CD4-positive, alpha-beta T cell treated with Interleukin-17A for 1 hour (primary cell): ENCODE measurements at regions not wholly inside any gene's neighbourhood (a gene's known extent, or its start where the extent isn't known, plus 50 kb on each side); places are given as distances from the start of the nearest gene placed in this dataset.
"Not testable (repeated sequence)": the region's sequence is repeated elsewhere in the genome, so short reads cannot be mapped to it uniquely, and the experiment has no call there.

Source experiments
- DNase-seq: peaks from one replicate; pipeline ENCODE4 v3.0.0-alpha.2; 2020

- no peak for DNase-seq
These were observed 205.6 kb upstream of the PRSS58 start for GRCh38 chr7:142463401-142463850.

DNA sequence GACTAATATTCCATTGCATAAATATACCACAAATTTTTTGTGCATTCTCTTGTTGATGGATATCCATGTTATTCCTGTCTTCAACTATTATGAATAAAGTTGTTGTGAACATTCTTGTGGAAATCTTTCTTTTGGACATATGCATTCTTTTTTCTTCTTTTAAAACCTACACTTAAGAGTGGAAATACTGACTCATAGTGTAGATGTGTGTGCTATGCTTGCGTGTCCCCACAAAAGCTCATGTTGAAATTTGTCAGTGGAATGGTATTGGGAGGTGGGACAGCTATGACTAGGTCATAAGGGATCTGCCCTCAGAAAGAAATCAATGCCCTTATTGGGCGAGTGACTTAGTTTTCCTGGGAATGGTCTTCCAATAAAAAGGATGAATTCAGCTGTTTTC, 203.6 kb upstream of the PRSS58 start:
- no peak for DNase-seq

DNA sequence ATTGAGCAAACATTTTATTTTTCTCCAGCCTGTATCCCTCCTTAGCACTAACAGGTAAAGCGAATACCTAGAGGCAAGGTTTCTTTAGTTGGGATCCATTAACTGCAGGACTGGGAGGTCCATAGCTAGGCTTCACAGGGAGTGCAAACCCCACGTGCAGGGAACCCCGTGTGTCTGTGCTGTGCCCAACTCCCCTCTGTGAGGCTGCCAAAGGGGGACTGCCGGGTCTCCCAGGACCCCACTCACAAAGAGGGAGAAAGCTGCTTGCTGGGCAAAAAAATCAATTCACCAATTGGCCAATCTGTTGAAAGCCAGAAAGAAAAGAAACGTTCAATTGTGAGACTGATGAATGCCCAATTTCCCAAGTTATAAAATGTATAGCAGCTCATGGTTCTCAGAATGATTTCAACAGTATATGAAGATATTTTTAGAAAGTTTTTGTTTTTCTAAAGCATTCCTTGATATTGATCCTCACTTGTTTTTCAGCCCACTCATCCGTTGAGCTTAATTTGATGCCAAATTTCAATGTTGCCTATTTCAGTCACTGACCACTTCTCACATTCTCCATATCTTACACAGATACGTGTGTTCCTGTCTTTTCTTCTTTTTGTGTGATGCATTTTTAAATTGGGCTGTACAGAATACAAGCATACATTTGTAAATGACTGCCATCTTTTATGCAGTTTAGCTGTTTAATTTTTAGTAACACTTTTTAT, 202.7 kb upstream of the PRSS58 start:
- DNase-seq, result no peak

- DNase-seq, result peak; percentile 62
These were observed 201.7 kb upstream of the PRSS58 start for GRCh38 chr7:142459551-142459963.

DNA sequence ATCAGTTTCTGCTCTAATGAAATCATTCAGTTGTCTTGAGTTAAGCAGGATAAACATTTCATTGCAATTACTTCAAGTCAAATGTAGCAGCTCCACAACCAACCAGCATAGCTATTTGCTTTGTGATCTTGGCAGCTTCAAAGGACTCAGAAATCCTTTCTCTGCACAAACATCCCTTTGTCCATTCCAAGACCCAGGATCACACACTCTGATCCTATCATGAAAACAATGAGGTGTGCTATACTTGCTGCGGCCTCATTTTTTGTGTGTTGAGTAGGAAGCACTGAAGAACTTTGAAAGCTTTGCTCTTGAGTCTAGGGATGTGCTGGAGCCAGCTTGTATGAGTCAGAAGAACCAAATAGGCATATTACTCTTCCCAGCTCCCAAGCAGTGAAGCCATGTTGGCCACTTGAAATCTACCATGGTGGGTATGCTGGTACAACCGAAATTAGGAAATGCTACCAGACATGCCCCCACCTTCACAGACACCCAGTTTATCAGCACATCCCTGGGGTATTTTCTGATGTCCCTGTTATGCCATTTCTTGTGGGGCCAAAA, 199.4 kb upstream of the PRSS58 start:
- DNase-seq, result no peak

DNA sequence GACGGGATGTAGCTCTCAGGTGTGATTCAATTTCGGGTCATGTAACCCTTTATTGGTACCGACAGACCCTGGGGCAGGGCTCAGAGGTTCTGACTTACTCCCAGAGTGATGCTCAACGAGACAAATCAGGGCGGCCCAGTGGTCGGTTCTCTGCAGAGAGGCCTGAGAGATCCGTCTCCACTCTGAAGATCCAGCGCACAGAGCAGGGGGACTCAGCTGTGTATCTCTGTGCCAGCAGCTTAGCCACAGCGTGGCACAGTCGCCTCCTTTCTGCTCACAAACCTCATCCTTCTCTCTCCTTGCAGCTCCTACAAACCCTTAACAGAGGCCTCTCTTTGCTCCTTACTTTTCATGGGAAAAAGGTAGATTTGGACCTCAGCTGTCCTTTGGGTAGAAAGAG, 197.5 kb upstream of the PRSS58 start:
- no peak for DNase-seq

GRCh38 chr7:142454862-142455261, 197.0 kb upstream of the PRSS58 start:
- peak; percentile 66 for DNase-seq

DNA sequence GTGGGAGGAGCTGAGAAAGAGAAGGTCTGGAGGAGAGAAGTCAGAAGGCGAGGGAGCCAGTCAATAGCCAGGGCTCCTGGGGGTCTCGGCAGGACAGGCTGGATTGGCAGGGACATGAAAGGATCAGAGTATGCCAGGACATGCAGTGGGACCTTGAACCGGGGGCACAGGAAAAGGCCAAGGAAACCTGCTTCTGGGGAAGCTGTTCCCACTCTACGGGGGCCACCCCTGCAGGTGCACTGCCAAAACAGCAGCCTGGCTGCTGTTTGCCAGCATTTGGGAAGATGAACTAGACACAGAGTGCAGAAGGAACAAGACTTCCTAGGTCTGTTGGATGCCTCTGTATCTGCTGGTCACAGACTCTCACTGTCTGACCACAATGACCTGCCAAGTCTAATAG, 194.9 kb upstream of the PRSS58 start:
- DNase-seq, result no peak

DNA sequence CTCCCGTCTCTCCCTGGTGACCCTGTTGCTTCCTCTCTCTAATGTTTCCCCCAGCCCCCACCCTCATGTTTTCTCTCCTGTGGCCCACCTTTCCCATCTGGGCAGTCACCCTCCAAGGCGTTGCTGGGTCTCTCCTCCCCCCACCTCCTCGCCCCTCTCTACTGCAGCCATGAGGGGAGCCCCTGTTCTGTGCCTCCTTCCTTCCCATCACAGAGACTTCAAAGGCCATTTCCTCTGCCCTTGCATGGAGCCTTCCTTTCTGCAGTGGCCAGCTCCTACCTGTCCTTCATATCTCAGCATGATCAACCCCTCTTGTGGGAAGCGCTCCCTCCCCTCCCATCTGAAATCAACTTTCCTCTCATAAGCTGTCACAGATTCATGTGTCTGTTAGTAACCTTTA, 194.0 kb upstream of the PRSS58 start:
- DNase-seq, result no peak

DNA sequence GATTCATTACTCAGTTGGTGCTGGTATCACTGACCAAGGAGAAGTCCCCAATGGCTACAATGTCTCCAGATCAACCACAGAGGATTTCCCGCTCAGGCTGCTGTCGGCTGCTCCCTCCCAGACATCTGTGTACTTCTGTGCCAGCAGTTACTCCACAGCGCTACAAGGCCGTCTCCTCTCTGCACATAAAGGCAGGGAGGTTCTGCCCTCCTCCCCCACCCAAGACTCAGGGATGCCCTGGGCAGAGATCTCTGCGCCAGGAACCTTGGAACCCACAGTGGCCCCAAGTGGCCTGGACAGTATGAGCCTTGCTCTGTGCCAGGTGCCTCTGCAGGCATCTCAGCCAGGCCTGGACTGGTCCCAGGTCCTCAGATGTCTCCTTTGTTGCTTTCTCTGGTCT, 193.4 kb upstream of the PRSS58 start:
- no peak for DNase-seq

DNA sequence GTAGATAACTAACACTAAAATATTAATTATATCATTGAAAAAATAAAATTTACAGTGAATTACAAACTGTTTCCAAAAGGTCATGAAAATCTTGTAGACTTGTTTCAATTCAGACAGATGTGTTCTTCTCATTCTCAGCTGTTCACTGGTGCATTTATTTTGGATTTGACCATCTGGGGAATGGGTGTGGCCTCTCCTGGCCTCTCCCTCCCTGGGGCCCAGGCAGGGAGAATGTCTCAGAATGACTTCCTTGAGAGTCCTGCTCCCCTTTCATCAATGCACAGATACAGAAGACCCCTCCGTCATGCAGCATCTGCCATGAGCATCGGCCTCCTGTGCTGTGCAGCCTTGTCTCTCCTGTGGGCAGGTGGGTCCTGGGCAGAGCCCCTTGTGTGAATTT, 192.8 kb upstream of the PRSS58 start:
- no peak for DNase-seq

DNA sequence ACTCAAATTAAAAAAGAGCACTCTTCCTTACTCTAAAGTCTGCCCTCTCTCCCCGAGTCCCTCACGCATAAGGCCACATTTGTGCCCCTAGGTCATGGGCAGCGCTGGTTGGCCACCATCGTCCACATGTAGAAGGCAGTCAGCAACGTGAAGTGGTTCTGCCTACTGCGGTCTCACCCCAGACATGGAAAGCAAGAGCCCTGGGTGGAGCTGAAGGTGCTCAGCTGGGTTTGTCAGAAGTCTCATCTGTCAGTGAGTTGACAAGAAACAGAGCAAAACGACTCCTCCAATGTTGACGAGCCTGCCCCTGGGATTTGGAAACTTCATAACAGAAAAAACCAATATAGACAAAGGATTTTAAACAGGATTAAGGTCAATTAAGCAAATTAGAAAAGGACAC, 192.3 kb upstream of the PRSS58 start:
- no peak for DNase-seq

DNA sequence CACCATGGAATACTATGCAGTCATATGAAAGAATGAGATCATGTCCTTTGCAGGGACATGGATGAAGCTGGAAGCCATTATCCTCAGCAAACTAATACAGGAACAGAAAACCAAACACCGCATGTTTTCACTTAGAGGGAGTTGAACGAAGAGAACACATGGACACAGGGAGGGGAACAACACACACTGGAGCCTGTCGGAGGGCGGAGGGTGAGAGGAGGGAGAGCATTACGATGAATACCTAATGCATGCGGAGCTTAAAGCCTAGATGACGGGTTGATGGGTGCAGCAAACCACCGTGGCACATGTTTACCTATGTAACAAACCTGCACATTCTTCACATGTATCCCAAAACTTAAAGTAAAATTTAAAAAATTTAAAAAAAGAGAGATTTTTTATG, 191.0 kb upstream of the PRSS58 start:
- DNase-seq, result not testable (repeated sequence)

GRCh38 chr7:142447762-142448161, 189.9 kb upstream of the PRSS58 start:
- DNase-seq, result no peak

DNA sequence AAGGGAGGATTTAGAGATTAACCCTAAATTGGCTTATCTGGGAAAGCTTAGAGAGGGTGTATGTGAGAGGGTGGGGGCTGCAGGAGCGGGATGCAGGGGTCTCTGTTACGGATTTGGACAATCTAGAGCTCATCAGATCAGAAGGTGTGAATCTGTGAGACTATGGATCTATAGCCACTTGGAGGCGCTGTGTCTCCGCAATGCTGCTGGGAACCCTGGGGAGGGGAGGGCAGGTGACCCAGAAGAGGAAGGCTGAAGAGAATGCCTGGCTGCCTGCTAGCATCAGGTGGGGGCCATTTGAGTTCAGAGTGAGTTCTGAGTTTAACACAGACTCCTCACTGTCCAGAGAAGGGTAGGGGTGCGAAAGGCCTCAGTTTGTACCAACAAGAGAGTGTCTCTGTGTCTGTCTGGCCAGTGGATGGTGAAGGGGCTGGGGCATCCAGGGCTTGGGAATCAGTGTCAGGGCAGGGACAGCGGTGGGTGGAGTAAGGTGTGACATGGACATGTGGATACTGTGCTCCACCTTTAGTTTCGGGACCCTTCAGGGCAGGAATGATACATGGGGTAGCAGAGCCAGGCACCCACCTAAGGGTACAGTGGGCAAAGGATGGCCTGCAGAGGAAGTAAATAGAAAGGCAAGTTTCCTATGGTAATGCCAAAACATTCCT, 187.3 kb upstream of the PRSS58 start:
- peak; percentile 59 for DNase-seq

- DNase-seq, result no peak
These were observed 185.6 kb upstream of the PRSS58 start for GRCh38 chr7:142443216-142444010.

DNA sequence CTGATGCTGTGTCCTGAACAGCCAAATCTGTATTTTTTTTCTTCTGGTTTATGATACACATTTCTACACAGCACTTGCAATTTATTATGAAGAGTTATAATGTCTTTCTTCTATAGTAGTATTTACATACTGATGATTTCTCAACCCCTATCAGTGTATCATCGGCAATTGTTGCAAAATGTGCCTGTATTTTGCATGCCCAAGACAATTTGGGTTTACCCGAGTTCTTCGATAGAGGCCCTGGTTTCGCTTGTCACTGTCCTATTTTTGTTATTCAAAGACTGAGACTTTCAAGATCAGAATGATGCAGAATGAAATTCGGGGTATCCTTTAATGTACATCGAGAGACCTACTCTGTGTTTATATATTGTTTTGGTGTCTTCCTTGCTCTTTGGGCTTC, 184.5 kb upstream of the PRSS58 start:
- no peak for DNase-seq

DNA sequence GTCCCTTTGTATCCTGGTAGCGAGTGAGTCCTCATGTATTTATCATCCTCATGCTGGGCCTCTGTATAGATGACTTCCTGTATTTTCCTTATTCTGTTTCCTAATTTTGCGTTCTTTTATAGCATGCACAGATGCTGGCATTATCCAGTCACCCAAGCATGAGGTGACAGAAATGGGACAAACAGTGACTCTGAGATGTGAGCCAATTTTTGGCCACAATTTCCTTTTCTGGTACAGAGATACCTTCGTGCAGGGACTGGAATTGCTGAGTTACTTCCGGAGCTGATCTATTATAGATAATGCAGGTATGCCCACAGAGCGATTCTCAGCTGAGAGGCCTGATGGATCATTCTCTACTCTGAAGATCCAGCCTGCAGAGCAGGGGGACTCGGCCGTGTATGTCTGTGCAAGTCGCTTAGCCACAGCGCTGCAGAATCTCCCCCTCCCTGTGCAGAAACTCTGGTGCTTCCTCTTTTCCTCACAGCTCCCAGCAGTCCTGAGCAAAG, 183.1 kb upstream of the PRSS58 start:
- DNase-seq, result peak; percentile 27

GRCh38 chr7:142440219-142440905, 182.5 kb upstream of the PRSS58 start:
- DNase-seq, result no peak

- no peak for DNase-seq
These were observed 181.9 kb upstream of the PRSS58 start for GRCh38 chr7:142439739-142440138.

DNA sequence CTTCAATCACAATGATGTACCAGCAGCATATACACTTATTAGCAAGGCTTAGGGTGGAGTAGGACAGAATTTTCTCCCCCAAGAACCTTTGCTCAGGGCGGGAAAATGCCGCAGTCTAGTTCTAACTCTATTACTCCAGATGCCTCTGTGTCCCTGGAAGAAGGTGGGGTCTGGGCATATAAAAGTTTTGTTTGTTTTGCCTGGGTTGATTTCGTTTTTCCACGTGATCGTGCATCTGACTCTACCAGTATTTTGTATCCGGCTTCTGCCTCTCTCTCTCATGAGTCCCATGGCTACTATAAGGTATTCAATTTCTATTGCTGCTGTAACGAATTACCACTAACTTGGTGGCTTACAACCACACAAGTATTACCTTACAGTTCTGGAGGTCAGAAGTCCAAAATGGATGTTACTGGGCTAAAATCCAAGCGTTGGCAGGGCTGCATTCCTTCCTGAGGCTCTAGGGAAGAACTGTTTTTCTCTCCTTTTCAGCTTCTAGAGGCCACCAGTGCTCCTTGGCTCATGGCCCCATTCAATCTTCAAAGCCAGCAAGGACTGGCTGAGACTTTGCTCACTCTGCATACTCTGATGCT, 181.2 kb upstream of the PRSS58 start:
- DNase-seq, result no peak

DNA sequence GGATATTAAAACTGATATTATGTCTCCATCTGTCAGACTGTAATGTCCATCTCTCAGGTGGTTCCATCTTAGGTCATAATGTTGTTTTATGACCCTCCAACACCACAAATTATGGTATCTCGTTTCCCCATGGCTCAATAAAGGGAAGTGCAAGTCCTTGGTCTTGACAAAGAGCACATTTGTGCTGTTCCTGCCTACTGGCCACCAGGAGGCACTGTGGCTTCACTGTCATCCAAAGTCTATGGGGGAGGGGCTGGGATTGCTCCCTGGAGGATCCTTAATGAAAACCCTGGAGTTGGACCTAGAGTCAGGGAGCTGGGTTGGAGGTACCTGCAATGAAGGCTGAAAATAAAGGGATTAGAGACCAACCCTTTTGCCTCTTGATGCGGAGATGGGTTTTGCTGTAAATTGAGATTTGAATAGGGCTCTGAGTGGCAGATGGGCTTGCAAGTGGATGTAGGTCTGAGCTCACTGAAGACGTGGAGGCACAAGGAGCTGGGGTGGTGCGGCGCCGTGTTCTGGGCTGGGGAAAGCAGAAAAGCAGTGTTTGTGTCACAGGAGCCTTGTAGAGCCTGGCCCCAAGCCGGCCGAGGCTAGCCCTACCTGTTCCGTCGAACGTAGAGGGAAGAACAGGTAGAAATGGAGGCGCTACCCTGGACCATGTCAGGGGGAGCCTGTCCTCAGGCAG, 180.5 kb upstream of the PRSS58 start:
- peak; percentile 48 for DNase-seq
